Hepatocyte (in vitro differentiated cells): ENCODE measurements at regions not wholly inside any gene's neighbourhood (a gene's known extent, or its start where the extent isn't known, plus 50 kb on each side); places are given as distances from the start of the nearest gene placed in this dataset.

Source experiments
- CTCF ChIP-seq: fragments of 200-600 bp; sonication (generic); IDR thresholded peaks from 2 replicates; pipeline ENCODE4 v1.5.1; 2016; ENCODE audit warnings: antibody characterized with exemption, mild to moderate bottlenecking; ENCODE audit not compliant: poor library complexity
- EZH2phosphoT487 ChIP-seq: fragments of 200-600 bp; sonication (generic); IDR thresholded peaks from one replicate; pipeline ENCODE4 v1.6.1; 2018; ENCODE audit warnings: antibody characterized with exemption, mild to moderate bottlenecking, low read depth, moderate library complexity; ENCODE audit not compliant: unreplicated experiment, severe bottlenecking

DNA sequence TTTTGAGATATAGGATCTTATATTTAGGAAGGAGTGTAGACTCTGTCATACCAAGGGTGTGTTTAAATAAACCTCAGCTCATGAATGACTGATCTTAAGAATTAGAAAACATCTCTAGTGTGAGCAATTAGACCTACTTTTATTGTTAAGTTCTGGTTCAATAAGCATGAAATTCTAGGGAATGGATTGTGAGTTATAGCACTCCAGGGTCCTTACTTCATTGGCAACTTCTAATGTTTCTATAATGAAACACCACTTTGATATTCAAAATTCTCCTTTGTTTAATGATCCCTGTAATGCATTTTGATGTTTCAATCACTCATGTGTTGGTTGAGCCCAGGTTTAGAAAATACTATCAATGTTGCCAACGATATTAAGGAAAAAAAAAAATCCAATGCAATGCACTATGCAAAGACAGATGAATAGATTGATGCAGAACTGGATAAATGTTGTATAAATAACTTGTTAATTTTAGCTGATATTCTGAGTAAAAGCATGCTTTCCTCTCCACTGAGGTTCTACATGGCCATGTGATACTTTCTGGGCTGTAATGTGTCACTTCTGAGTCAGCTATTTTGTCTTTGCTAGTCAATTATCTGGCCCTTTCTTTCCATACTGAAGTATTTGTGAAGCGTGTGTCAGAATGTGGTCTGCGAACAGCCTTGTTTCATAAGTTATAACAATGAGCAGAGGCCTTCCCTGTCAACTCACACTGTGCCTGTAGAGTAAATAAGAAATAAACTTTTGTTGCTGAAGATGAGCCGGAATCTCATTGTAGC lies 1035.9 kb downstream of the PLOD2 start:
- no peak for TF ChIP-seq CTCF
- no peak for TF ChIP-seq EZH2phosphoT487
